GM12872 (cell line): ENCODE measurements at regions not wholly inside any gene's neighbourhood (a gene's known extent, or its start where the extent isn't known, plus 50 kb on each side); places are given as distances from the start of the nearest gene placed in this dataset.

Experiments
- CTCF ChIP-seq: IDR thresholded peaks from 3 replicates; pipeline ENCODE4 v1.5.1; 2011; ENCODE audit warnings: low read depth, mild to moderate bottlenecking, low read length, moderate library complexity; ENCODE audit not compliant: insufficient read depth

- no peak for TF ChIP-seq CTCF
These were observed 52.9 kb upstream of the IGFBP3 start for GRCh38 chr7:45973725-45974532.

- TF ChIP-seq CTCF: no peak
These were observed 51.7 kb upstream of the IGFBP3 start for GRCh38 chr7:45972629-45973312.

- TF ChIP-seq CTCF: no peak
These were observed 50.6 kb upstream of the IGFBP3 start for GRCh38 chr7:45971661-45972175.

DNA sequence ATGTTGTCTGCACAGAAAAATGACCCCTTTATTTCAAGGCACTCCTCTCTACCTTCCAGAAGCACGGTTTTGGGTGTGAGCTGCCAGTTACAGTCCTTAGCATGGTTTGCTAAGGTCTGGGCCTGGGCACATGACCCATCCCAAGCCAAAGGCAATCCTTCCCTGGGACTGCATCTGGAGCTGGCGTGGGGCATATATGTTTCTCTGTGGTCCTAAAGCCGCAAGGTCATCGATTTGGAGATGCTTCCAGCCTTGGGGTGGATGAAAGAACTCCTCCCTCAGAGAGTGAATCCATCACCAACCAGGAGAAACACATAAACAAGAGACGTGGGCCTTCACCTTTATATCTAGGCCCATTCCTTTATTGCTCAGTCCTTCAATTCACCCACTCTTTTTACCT, 50.1 kb upstream of the IGFBP3 start:
- no peak for TF ChIP-seq CTCF
